H9 (cell line): ENCODE measurements at regions not wholly inside any gene's neighbourhood (a gene's known extent, or its start where the extent isn't known, plus 50 kb on each side); places are given as distances from the start of the nearest gene placed in this dataset.

Source experiments
- DNase-seq: peaks from one replicate; pipeline ENCODE4 v3.0.0-alpha.2; 2017
- H2AFZ ChIP-seq: one replicate; pipeline ENCODE4 v1.6.1; 2013; ENCODE audit warnings: mild to moderate bottlenecking, low read length, control low read depth, moderate library complexity
- H2AK5ac ChIP-seq: 2 replicates; pipeline ENCODE4 v1.6.1; 2013; ENCODE audit warnings: low read length, control low read depth, mixed read lengths; ENCODE audit not compliant: insufficient read length
- H2BK120ac ChIP-seq: one replicate; pipeline ENCODE4 v1.6.1; 2013; ENCODE audit warnings: low read depth, mild to moderate bottlenecking, low read length, control low read depth, inconsistent platforms; ENCODE audit not compliant: poor library complexity, severe bottlenecking
- H2BK12ac ChIP-seq: 2 replicates; pipeline ENCODE4 v1.6.1; 2013; ENCODE audit warnings: low read length, control low read depth, mixed read lengths, low read depth; ENCODE audit not compliant: insufficient read length
- H2BK15ac ChIP-seq: 2 replicates; pipeline ENCODE4 v1.6.1; 2013; ENCODE audit warnings: low read depth, low read length, control low read depth
- H2BK20ac ChIP-seq: one replicate; pipeline ENCODE4 v1.6.1; 2013; ENCODE audit warnings: low read depth, mild to moderate bottlenecking, low read length, control low read depth, inconsistent platforms; ENCODE audit not compliant: poor library complexity, severe bottlenecking
- H2BK5ac ChIP-seq: 2 replicates; pipeline ENCODE4 v1.6.1; 2013; ENCODE audit warnings: low read length, control low read depth, mixed read lengths; ENCODE audit not compliant: insufficient read length
- H3K14ac ChIP-seq: 2 replicates; pipeline ENCODE4 v1.6.1; 2013; ENCODE audit warnings: low read length, control low read depth; ENCODE audit not compliant: insufficient read depth
- H3K18ac ChIP-seq: 2 replicates; pipeline ENCODE4 v1.6.1; 2013; ENCODE audit warnings: low read depth, mild to moderate bottlenecking, mixed read lengths, low read length, control low read depth; ENCODE audit not compliant: insufficient read length
- H3K23ac ChIP-seq: 2 replicates; pipeline ENCODE4 v1.6.1; 2013; ENCODE audit warnings: low read length, control low read depth, mixed read lengths, low read depth; ENCODE audit not compliant: insufficient read length
- H3K23me2 ChIP-seq: 2 replicates; pipeline ENCODE4 v1.6.1; 2013; ENCODE audit warnings: low read depth, mild to moderate bottlenecking, mixed read lengths, low read length, control low read depth; ENCODE audit not compliant: insufficient read length, poor library complexity, severe bottlenecking
- H3K27ac ChIP-seq: 2 replicates; pipeline ENCODE4 v1.5.1; 2013; ENCODE audit warnings: low read length, control low read depth, mixed read lengths, low read depth; ENCODE audit not compliant: insufficient read length
- H3K27me3 ChIP-seq: 2 replicates; pipeline ENCODE4 v1.6.1; 2013; ENCODE audit warnings: low read length, control low read depth, inconsistent platforms; ENCODE audit not compliant: insufficient read depth
- H3K4ac ChIP-seq: 2 replicates; pipeline ENCODE4 v1.6.1; 2013; ENCODE audit warnings: low read depth, mild to moderate bottlenecking, control low read depth, inconsistent platforms, low read length, moderate library complexity
- H3K4me1 ChIP-seq: 2 replicates; pipeline ENCODE4 v1.6.1; 2013; ENCODE audit warnings: low read length, control low read depth, inconsistent platforms; ENCODE audit not compliant: insufficient read depth
- H3K4me2 ChIP-seq: 2 replicates; pipeline ENCODE4 v1.6.1; 2013; ENCODE audit warnings: low read length, control low read depth, mixed read lengths; ENCODE audit not compliant: insufficient read length, insufficient read depth
- H3K56ac ChIP-seq: 2 replicates; pipeline ENCODE4 v1.6.1; 2013; ENCODE audit warnings: low read depth, mild to moderate bottlenecking, mixed read lengths, low read length, control low read depth; ENCODE audit not compliant: insufficient read length
- H3K79me1 ChIP-seq: 2 replicates; pipeline ENCODE4 v1.6.1; 2013; ENCODE audit warnings: low read depth, mild to moderate bottlenecking, moderate library complexity, low read length, control low read depth, inconsistent platforms; ENCODE audit not compliant: insufficient read depth, poor library complexity, severe bottlenecking
- H3K79me2 ChIP-seq: 2 replicates; pipeline ENCODE4 v1.6.1; 2013; ENCODE audit warnings: low read length, control low read depth, inconsistent platforms; ENCODE audit not compliant: insufficient read depth
- H3K9ac ChIP-seq: 2 replicates; pipeline ENCODE4 v1.6.1; 2013; ENCODE audit warnings: low read length, control low read depth, mixed read lengths; ENCODE audit not compliant: insufficient read length; ENCODE audit errors: extremely low read depth
- H3K9me3 ChIP-seq: one replicate; pipeline ENCODE4 v1.6.1; 2013; ENCODE audit warnings: low read depth, low read length, inconsistent platforms; ENCODE audit not compliant: control insufficient read depth
- H3T11ph ChIP-seq: one replicate; pipeline ENCODE4 v1.6.1; 2013; ENCODE audit warnings: mild to moderate bottlenecking, low read length, control low read depth, inconsistent platforms
- H4K20me1 ChIP-seq: one replicate; pipeline ENCODE4 v1.6.1; 2013; ENCODE audit not compliant: control insufficient read depth, insufficient read length, insufficient read depth
- H4K5ac ChIP-seq: 2 replicates; pipeline ENCODE4 v1.6.1; 2013; ENCODE audit warnings: low read depth, mild to moderate bottlenecking, mixed read lengths, low read length, control low read depth; ENCODE audit not compliant: insufficient read length
- H4K8ac ChIP-seq: replicated peaks from 2 replicates; pipeline ENCODE4 v1.6.1; 2013; ENCODE audit warnings: low read length, control low read depth, mixed read lengths, low read depth; ENCODE audit not compliant: insufficient read length
- H4K91ac ChIP-seq: 2 replicates; pipeline ENCODE4 v1.6.1; 2013; ENCODE audit warnings: low read depth, mild to moderate bottlenecking, moderate library complexity, mixed read lengths, low read length, control low read depth; ENCODE audit not compliant: insufficient read length
- H3K27ac Mint-ChIP-seq, 3 experiments: 2 replicates in 2 of 3; 3 replicates in 1 of 3; pipeline ENCODE4 v1.8.0; 2020 to 2021; ENCODE audit warnings: mixed read lengths in 3 of 3, mild to moderate bottlenecking in 1 of 3, moderate library complexity in 1 of 3
- H3K27me3 Mint-ChIP-seq: 2 replicates; pipeline ENCODE4 v1.8.0; 2021; ENCODE audit warnings: low read depth, mild to moderate bottlenecking, moderate library complexity, mixed read lengths
- H3K36me3 Mint-ChIP-seq, 3 experiments: 2 replicates in 2 of 3; 3 replicates in 1 of 3; pipeline ENCODE4 v1.8.0; 2020 to 2021; ENCODE audit warnings: low read depth in 3 of 3, mixed read lengths in 3 of 3; ENCODE audit not compliant: insufficient read depth in 1 of 3
- H3K4me1 Mint-ChIP-seq, 2 experiments: 2 replicates each; pipeline ENCODE4 v1.8.0; 2020; ENCODE audit warnings: mixed read lengths in 2 of 2
- H3K4me3 Mint-ChIP-seq, 2 experiments: 2 replicates in 1 of 2; 3 replicates in 1 of 2; pipeline ENCODE4 v1.8.0; 2020 to 2021; ENCODE audit warnings: mild to moderate bottlenecking in 2 of 2, mixed read lengths in 2 of 2, moderate library complexity in 1 of 2
- H3K9me3 Mint-ChIP-seq, 2 experiments: 2 replicates in 1 of 2; 3 replicates in 1 of 2; pipeline ENCODE4 v1.8.0; 2020; ENCODE audit warnings: mild to moderate bottlenecking in 2 of 2, mixed read lengths in 2 of 2, moderate library complexity in 1 of 2
- CTCF ChIP-seq: fragments of 200-600 bp; sonication (generic); conservative IDR thresholded peaks from 3 replicates; pipeline ENCODE4 v1.8.0; 2021; ENCODE audit warnings: antibody characterized with exemption, mild to moderate bottlenecking
- WGBS: extraction: QIAGEN DNeasy Blood & Tissue Kit; methylation state at CpG from one replicate; pipeline ENCODE4 v1.1.7; 2013; ENCODE audit warnings: missing lambda C conversion rate, low lambda C conversion rate, mixed read lengths; ENCODE audit not compliant: insufficient read length; ENCODE audit errors: extremely low coverage; 5-methylcytosine and 5-hydroxymethylcytosine counted together

GRCh38 chr20:19850198-19850533 is 92.1 kb downstream of the RIN2 start:
- H3K56ac ChIP-seq: no peak overlapping the region
- H3K4me2 ChIP-seq: no peak overlapping the region
- no peak overlapping the region for H3K27ac Mint-ChIP-seq
- no peak overlapping the region for H4K5ac ChIP-seq
- peaks cover 0 to 6% of the 10 kb centered on the region in 2 experiments; a peak in 3 of 4 replicates for H3K4me1 Mint-ChIP-seq
- no peak overlapping the region for H3T11ph ChIP-seq
- peaks cover 4% of the 10 kb centered on the region; the same call in 1 of the 2 replicates for H3K4me1 ChIP-seq
- H2BK12ac ChIP-seq: no peak overlapping the region
- no peak overlapping the region for H3K9ac ChIP-seq
- no peak overlapping the region for H3K4me3 Mint-ChIP-seq
- H3K9me3 Mint-ChIP-seq: peaks cover 2 to 4% of the 10 kb centered on the region in 2 experiments; a peak in 3 of 5 replicates
- H3K4ac ChIP-seq: no peak overlapping the region
- H2BK15ac ChIP-seq: no peak overlapping the region
- no peaks in the 10 kb centered on the region for H3K9me3 ChIP-seq
- H4K8ac ChIP-seq: no peak overlapping the region
- H3K36me3 Mint-ChIP-seq: 0 out of 7 replicates have a peak, but pooled peaks cover 0 to 1% (median 0%) of the 10 kb centered on the region in 3 experiments
- H3K27me3 Mint-ChIP-seq: peaks cover 6% of the 10 kb centered on the region
- no peak for DNase-seq
- no peak overlapping the region for H2AK5ac ChIP-seq
- H4K20me1 ChIP-seq: no peaks in the 10 kb centered on the region
- H3K27me3 ChIP-seq: no peaks in the 10 kb centered on the region
- no peak overlapping the region for H2BK20ac ChIP-seq
- no peak overlapping the region for H2AFZ ChIP-seq
- no peaks in the 10 kb centered on the region for H3K23me2 ChIP-seq
- H3K18ac ChIP-seq: peak overlapping the region; percentile 34
- no peak overlapping the region for H3K27ac ChIP-seq
- H2BK120ac ChIP-seq: no peak overlapping the region
- no CpG with 5 or more reads among the region's 4 CpGs for WGBS
- no peak for TF ChIP-seq CTCF
- no peak overlapping the region for H3K23ac ChIP-seq
- no peak overlapping the region for H4K91ac ChIP-seq
- H3K14ac ChIP-seq: no peak overlapping the region
- no peak overlapping the region for H2BK5ac ChIP-seq
- H3K79me2 ChIP-seq: no peaks in the 10 kb centered on the region
- no peaks in the 10 kb centered on the region for H3K79me1 ChIP-seq
